ENCODE measurements at regions not wholly inside any gene's neighbourhood (a gene's known extent, or its start where the extent isn't known, plus 50 kb on each side); places are given as distances from the start of the nearest gene placed in this dataset.

GRCh38 chr2:191521608-191522208 lies 156.2 kb upstream of the NABP1 start:
- no peaks in the 10 kb centered on the region for H3K36me3 ChIP-seq
- no peaks in the 10 kb centered on the region for H3K27me3 ChIP-seq
- intact Hi-C loops (cut with DNase I), result loop anchor here (2.0 to 5.0 kb wide), 2 partner anchors 355 to 469 kb away; no protein-coding TSS in a partner anchor
- H3K27ac ChIP-seq (replicated peaks in 1 of 4), result no peak overlapping the region
- H3K4me1 ChIP-seq, result no peaks in the 10 kb centered on the region
- no peak overlapping the region for H3K4me3 ChIP-seq
- WGBS, result 23% methylated on average over 1 of the region's 1 CpG
- H3K9me3 ChIP-seq, result no peaks in the 10 kb centered on the region
- no peak for TF ChIP-seq EP300 (IDR thresholded peaks at IDR 0.05)
- TF ChIP-seq, protein P1, sequence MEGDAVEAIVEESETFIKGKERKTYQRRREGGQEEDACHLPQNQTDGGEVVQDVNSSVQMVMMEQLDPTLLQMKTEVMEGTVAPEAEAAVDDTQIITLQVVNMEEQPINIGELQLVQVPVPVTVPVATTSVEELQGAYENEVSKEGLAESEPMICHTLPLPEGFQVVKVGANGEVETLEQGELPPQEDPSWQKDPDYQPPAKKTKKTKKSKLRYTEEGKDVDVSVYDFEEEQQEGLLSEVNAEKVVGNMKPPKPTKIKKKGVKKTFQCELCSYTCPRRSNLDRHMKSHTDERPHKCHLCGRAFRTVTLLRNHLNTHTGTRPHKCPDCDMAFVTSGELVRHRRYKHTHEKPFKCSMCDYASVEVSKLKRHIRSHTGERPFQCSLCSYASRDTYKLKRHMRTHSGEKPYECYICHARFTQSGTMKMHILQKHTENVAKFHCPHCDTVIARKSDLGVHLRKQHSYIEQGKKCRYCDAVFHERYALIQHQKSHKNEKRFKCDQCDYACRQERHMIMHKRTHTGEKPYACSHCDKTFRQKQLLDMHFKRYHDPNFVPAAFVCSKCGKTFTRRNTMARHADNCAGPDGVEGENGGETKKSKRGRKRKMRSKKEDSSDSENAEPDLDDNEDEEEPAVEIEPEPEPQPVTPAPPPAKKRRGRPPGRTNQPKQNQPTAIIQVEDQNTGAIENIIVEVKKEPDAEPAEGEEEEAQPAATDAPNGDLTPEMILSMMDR (IDR thresholded peaks at IDR 0.05), result peak; percentile 69 to 83 (median 75)
- no peak for TF ChIP-seq POLR2A (IDR thresholded peaks at IDR 0.05; ENCODE audit: low read depth)
- TF ChIP-seq POLR2AphosphoS5 (IDR thresholded peaks at IDR 0.05), result no peak
- DNase-seq (ENCODE audit: extremely low spot score), result no peak

GRCh38 chr2:191522478-191523120 lies 155.3 kb upstream of the NABP1 start:
- Histone ChIP-seq H3K4me3 (no peak overlapping the region), H3K36me3 (no peaks in the 10 kb centered on the region), H3K27ac (replicated peaks in 1 of 4) (no peak overlapping the region), H3K9me3 (no peaks in the 10 kb centered on the region), H3K27me3 (no peaks in the 10 kb centered on the region), H3K4me1 (no peaks in the 10 kb centered on the region)
- 82% methylated on average over 7 of the region's 7 CpGs for WGBS
- TF ChIP-seq EP300 (IDR thresholded peaks at IDR 0.05), result no peak
- TF ChIP-seq POLR2AphosphoS5 (IDR thresholded peaks at IDR 0.05), result no peak
- no peak for TF ChIP-seq POLR2A (IDR thresholded peaks at IDR 0.05; ENCODE audit: low read depth)
- TF ChIP-seq, protein P1 (IDR thresholded peaks at IDR 0.05), result no peak
- intact Hi-C loops (cut with DNase I), result loop anchor here (5.0 kb wide), 1 partner anchor 470 kb away; no protein-coding TSS in a partner anchor
- DNase-seq (ENCODE audit: extremely low spot score), result no peak

GRCh38 chr2:191526091-191526490 lies 151.8 kb upstream of the NABP1 start:
- intact Hi-C loops (cut with DNase I), result no loop called here

DNA sequence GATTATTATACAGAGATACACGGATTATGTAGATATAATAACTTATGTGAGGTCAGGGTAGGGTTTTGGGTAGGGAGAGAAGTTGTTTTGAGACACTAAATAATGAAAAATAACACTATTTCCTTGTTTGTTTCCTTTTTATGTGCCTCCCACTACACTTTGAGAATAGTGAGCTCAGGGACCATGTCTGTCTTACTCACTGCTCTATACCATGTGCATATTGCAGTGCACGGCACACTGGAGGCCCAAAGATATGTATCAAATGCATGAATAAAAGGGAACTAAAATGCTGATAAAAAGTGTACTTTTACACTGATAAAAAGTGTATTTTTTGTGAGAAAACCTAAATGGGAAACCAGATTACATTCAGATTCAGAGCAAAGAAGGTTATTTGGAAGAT lies 151.4 kb upstream of the NABP1 start:
- Histone ChIP-seq H3K27ac (replicated peaks in 1 of 4) (no peak overlapping the region), H3K4me3 (no peak overlapping the region), H3K36me3 (no peaks in the 10 kb centered on the region), H3K9me3 (no peaks in the 10 kb centered on the region), H3K27me3 (no peaks in the 10 kb centered on the region), H3K4me1 (no peaks in the 10 kb centered on the region)
- DNase-seq (ENCODE audit: extremely low spot score), result no peak
- no peak for TF ChIP-seq POLR2AphosphoS5 (IDR thresholded peaks at IDR 0.05)
- TF ChIP-seq, protein P1 (IDR thresholded peaks at IDR 0.05), result no peak
- no peak for TF ChIP-seq POLR2A (IDR thresholded peaks at IDR 0.05; ENCODE audit: low read depth)
- TF ChIP-seq EP300 (IDR thresholded peaks at IDR 0.05), result no peak
- 88% methylated on average over 2 of the region's 2 CpGs for WGBS
- intact Hi-C loops (cut with DNase I), result no loop called here

More at GRCh38 chr2:191526091-191526490, 151.8 kb upstream of the NABP1 start:
- Histone ChIP-seq H3K4me3 (no peak overlapping the region), H3K36me3 (no peaks in the 10 kb centered on the region), H3K27ac (replicated peaks in 1 of 4) (no peak overlapping the region), H3K9me3 (no peaks in the 10 kb centered on the region), H3K27me3 (no peaks in the 10 kb centered on the region), H3K4me1 (no peaks in the 10 kb centered on the region)
- no peak for DNase-seq (ENCODE audit: extremely low spot score)
- 92% methylated on average over 1 of the region's 1 CpG for WGBS
- TF ChIP-seq POLR2AphosphoS5 (IDR thresholded peaks at IDR 0.05) (no peak), EP300 (IDR thresholded peaks at IDR 0.05) (no peak), POLR2A (IDR thresholded peaks at IDR 0.05; ENCODE audit: low read depth) (no peak)
- TF ChIP-seq, protein P1 (IDR thresholded peaks at IDR 0.05), result no peak
